Thoracic aorta (tissue), 2 donors: ENCODE measurements at regions not wholly inside any gene's neighbourhood (a gene's known extent, or its start where the extent isn't known, plus 50 kb on each side); places are given as distances from the start of the nearest gene placed in this dataset.

Experiments
- ATAC-seq: fragments of 150-250 bp; one replicate; pipeline ENCODE4 v1.8.0; 2017; ENCODE audit warnings: low read depth; ENCODE audit not compliant: insufficient number of reproducible peaks, low FRiP score
- DNase-seq: peaks from one replicate; pipeline ENCODE4 v3.0.0-alpha.2; 2020; ENCODE audit warnings: low spot score
- H3K27ac ChIP-seq, 2 donors: fragments of 200-600 bp; sonication (generic); 1 replicate in 1 of 2; 2 replicates in 1 of 2; pipeline ENCODE4 v1.5.1; 2016; ENCODE audit warnings: mild to moderate bottlenecking in 2 of 2, moderate library complexity in 2 of 2
- H3K27me3 ChIP-seq: fragments of 200-600 bp; sonication (generic); replicated peaks from 2 replicates; pipeline ENCODE4 v1.6.0; 2016; ENCODE audit warnings: mild to moderate bottlenecking; ENCODE audit not compliant: insufficient read depth
- H3K36me3 ChIP-seq: fragments of 200-600 bp; sonication (generic); one replicate; pipeline ENCODE4 v1.5.1; 2016
- H3K4me1 ChIP-seq, 2 donors: fragments of 200-600 bp; sonication (generic); 1 replicate in 1 of 2; 2 replicates in 1 of 2; pipeline versions ENCODE4 v1.5.1 to v1.6.0; 2016; ENCODE audit warnings: low read depth in 2 of 2, mild to moderate bottlenecking in 1 of 2; ENCODE audit not compliant: control insufficient read depth in 1 of 2
- H3K4me3 ChIP-seq: fragments of 200-600 bp; sonication (generic); 2 replicates; pipeline ENCODE4 v1.5.1; 2016; ENCODE audit warnings: mild to moderate bottlenecking
- H3K9me3 ChIP-seq: fragments of 200-600 bp; sonication (generic); 2 replicates; pipeline ENCODE4 v1.5.1; 2016
- CTCF ChIP-seq: fragments of 200-600 bp; sonication (generic); IDR thresholded peaks from one replicate; pipeline ENCODE4 v1.5.1; 2019; ENCODE audit warnings: antibody characterized with exemption

- H3K27ac ChIP-seq: no peak overlapping the region
- no peaks in the 10 kb centered on the region for H3K4me1 ChIP-seq
- no peak for TF ChIP-seq CTCF
- no peak overlapping the region for H3K4me3 ChIP-seq
- ATAC-seq (no peak), DNase-seq (no peak)
- no peaks in the 10 kb centered on the region for H3K27me3 ChIP-seq
- H3K36me3 ChIP-seq: no peaks in the 10 kb centered on the region
- H3K9me3 ChIP-seq: peaks cover 6% of the 10 kb centered on the region
Measured at GRCh38 chr4:124224256-124224655, 488.3 kb downstream of the ANKRD50 start.

- Histone ChIP-seq H3K9me3 (peaks cover 6% of the 10 kb centered on the region), H3K27me3 (no peaks in the 10 kb centered on the region), H3K4me3 (no peak overlapping the region), H3K36me3 (no peaks in the 10 kb centered on the region), H3K27ac (no peak overlapping the region), H3K4me1 (no peaks in the 10 kb centered on the region)
- DNase-seq (no peak), ATAC-seq (no peak)
- no peak for TF ChIP-seq CTCF
Measured at GRCh38 chr4:124227981-124228380, 484.6 kb downstream of the ANKRD50 start.

- no peak overlapping the region for H3K4me3 ChIP-seq
- H3K4me1 ChIP-seq: peaks cover 0 to 3% of the 10 kb centered on the region in 2 donors
- ATAC-seq (no peak), DNase-seq (no peak)
- H3K27me3 ChIP-seq: no peaks in the 10 kb centered on the region
- H3K27ac ChIP-seq: no peak overlapping the region
- peaks cover 6% of the 10 kb centered on the region for H3K9me3 ChIP-seq
- H3K36me3 ChIP-seq: no peaks in the 10 kb centered on the region
- TF ChIP-seq CTCF: no peak
Measured at GRCh38 chr4:124230268-124230667, 482.3 kb downstream of the ANKRD50 start.

- DNase-seq: no peak
- Histone ChIP-seq H3K36me3 (no peaks in the 10 kb centered on the region), H3K9me3 (no peaks in the 10 kb centered on the region), H3K4me1 (peaks cover 0 to 3% of the 10 kb centered on the region in 2 donors), H3K27me3 (no peaks in the 10 kb centered on the region), H3K27ac (no peak overlapping the region), H3K4me3 (no peak overlapping the region)
- TF ChIP-seq CTCF: no peak
- no peak for ATAC-seq
Measured at GRCh38 chr4:124234771-124235170, 477.8 kb downstream of the ANKRD50 start.

GRCh38 chr4:124243671-124244366 lies 468.7 kb downstream of the ANKRD50 start:
- H3K4me1 ChIP-seq: no peaks in the 10 kb centered on the region

More at GRCh38 chr4:124243671-124244366, 468.7 kb downstream of the ANKRD50 start:
- Histone ChIP-seq H3K36me3 (no peaks in the 10 kb centered on the region), H3K27ac (no peak overlapping the region), H3K4me3 (no peak overlapping the region), H3K27me3 (no peaks in the 10 kb centered on the region), H3K9me3 (no peaks in the 10 kb centered on the region)
- no peak for TF ChIP-seq CTCF
- DNase-seq (no peak), ATAC-seq (no peak)
